ENCODE measurements at regions not wholly inside any gene's neighbourhood (a gene's known extent, or its start where the extent isn't known, plus 50 kb on each side); places are given as distances from the start of the nearest gene placed in this dataset.
"Not testable (repeated sequence)": the region's sequence is repeated elsewhere in the genome, so short reads cannot be mapped to it uniquely, and the experiment has no call there.

GRCh38 chr22:49697047-49697446, 130.6 kb downstream of the BRD1 start:
- DNase-seq (ENCODE audit: low read depth, low spot score), result no peak

DNA sequence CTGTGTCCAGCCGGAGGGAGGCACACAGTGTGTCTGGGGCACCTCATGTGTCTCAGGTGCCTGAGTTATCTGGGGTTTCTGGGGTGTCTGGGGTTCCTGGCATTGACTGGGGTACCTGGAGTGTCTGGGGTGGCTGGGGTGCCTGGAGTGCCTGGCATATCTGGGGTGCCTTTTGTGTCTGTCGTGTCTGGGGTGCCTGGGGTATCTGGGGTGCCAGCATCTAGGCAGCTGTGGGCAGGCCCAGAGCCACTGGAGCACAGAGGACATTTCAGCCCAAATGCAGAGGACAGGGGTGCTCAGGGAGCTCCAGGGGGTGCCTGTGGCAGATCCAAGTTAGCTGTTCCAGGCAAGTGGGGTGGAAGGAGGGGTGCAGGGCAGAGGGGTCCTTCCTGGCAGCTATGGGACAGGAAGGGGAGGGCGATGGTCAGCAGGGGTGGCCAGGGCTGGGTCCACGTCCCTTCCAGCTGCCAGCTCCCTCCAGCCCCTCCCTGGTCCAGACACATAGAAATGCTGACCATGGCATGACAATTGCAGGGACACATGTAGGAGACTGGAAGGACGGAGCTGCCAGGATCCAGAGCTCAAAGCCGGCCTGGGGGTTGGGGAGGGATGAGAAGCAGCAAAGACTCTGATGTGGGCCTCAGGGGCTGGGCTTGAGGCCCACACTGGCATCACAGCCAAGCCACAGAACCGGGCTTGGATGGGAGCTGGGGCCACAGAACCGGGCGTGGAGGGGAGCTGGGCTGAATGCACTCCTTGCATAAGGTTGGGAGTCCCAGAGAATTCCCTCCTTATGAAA, 133.0 kb downstream of the BRD1 start:
- DNase-seq (ENCODE audit: low read depth, low spot score), result no peak

DNA sequence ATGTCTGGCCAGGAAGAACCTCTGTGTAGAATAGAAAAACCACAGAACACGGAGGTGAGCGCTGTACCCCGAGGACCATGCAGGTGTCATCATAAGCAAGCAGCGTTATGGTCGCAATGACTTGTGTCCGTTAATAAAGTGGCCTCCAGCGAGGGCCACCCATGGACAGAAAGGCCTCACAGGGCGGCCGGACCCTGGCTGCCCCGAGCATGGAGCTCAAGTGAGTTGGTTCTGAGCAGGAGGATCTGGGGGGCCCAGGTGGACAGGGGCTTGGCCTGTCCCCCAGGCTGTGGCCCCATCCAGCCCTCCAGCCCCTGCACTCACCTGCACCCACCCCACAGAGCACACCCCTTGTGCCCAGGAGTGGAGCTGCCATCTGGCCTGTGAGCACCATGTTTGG, 133.8 kb downstream of the BRD1 start:
- no peak for DNase-seq (ENCODE audit: low read depth, low spot score)

GRCh38 chr22:49693416-49693815, 134.3 kb downstream of the BRD1 start:
- no peak for DNase-seq (ENCODE audit: low read depth, low spot score)

GRCh38 chr22:49692499-49693225, 135.0 kb downstream of the BRD1 start:
- no peak for DNase-seq (ENCODE audit: low read depth, low spot score)

- no peak for DNase-seq (ENCODE audit: low read depth, low spot score)
Observed at GRCh38 chr22:49691256-49691655, 136.4 kb downstream of the BRD1 start.

DNA sequence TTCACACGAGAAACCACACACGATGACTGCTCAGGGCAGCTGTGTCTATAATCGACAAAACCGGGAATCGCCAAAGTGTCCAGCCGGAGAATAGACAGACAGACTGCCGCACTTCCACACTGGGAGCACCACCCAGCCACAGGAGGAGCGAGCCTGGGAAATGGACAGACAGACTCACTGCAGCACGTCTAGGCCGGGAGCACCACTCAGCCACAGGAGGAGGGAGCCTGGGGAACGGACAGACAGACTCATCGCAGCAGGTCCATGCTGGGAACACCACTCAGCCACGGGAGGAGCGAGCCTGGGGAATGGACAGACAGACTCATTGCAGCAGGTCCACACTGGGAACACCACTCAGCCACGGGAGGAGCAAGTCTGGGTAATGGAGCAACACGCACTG, 137.2 kb downstream of the BRD1 start:
- DNase-seq (ENCODE audit: low read depth, low spot score), result no peak

DNA sequence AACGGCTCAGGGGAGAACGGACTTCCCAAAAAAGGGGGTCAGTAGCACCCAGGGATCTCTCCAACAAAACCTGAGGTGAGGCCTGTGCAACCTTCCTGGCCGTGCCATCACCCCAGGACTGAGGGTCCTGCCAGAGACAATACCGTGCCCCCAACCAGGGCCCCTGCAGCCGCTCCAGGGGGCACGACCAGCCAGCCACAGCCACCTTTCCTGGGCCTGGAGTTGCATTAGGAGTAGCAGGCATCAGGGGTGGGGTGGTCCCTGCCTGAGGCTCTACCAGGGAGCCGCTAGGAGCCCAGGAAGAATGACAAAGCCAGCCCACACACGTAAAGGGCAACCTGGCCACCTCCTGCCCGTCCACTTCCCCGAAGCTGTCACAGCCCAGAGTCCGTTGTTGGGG, 137.8 kb downstream of the BRD1 start:
- no peak for DNase-seq (ENCODE audit: low read depth, low spot score)

DNA sequence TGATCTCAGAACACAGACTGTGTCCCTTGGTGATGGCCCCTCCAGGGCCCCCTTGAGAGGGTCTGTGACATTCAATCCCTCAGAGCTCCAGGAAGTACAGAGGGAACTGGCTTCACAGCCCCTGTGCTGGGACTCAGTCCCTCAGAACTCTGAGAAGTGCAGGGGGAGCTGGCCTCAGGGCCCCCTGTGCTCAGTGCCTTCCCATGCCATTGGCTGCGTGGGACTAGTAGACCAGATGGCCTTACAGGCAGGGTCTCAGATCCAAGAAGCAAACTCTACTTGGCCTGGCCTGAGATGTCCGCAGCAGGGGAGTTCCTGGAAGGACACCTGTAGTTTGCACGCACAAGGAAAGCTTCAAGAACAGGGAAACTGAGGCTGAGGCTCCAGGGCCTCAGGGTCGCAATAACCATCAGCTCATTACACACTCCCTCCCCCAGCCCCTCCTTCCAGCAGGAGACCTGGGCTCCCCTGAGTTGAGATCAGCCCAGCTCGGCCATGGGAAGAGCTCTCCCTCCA, 138.4 kb downstream of the BRD1 start:
- no peak for DNase-seq (ENCODE audit: low read depth, low spot score)

GRCh38 chr22:49688516-49689254, 139.0 kb downstream of the BRD1 start:
- DNase-seq (ENCODE audit: low read depth, low spot score), result no peak

GRCh38 chr22:49687786-49688515, 139.7 kb downstream of the BRD1 start:
- no peak for DNase-seq (ENCODE audit: low read depth, low spot score)

DNA sequence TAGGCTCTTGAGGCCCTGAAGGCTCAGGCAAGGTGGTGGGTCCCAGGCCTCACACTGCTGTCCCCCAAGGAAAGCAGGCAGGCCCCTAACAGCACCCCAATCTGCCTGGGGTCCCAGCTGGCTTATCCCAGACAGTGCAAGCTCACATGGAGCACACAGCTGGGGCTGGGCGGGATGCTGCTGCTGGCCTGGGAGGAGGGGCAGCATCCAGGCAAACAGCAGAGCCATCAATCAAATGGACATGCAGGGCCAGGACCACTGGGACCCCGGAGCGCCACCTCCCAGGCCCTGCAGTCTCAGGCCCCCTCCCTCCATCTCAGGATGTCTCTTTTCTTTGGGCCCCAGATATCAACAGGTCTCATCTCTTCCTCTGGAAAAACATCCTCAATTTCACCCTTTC, 140.3 kb downstream of the BRD1 start:
- no peak for DNase-seq (ENCODE audit: low read depth, low spot score)

- no peak for DNase-seq (ENCODE audit: low read depth, low spot score)
Observed at GRCh38 chr22:49686495-49687219, 141.0 kb downstream of the BRD1 start.

DNA sequence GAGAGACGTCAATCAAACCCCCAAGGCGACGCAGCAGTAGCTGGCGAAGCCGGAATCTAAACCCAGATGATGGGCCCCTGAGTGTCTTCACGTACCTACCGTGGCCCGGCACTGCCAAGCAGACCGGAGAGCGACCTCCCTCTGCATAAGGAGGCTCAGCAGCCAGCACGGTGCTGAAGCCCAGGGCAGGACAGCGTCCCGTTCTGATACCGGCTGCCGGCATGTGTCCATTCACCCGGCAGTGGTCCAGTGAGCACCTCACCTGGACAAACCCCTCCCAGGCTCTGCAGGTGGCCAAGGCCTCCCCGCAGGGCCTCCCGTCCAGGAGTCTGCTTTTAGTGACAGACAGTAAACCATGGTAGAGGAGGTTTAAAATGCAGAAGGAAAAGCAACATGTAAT, 142.0 kb downstream of the BRD1 start:
- no peak for DNase-seq (ENCODE audit: low read depth, low spot score)

DNA sequence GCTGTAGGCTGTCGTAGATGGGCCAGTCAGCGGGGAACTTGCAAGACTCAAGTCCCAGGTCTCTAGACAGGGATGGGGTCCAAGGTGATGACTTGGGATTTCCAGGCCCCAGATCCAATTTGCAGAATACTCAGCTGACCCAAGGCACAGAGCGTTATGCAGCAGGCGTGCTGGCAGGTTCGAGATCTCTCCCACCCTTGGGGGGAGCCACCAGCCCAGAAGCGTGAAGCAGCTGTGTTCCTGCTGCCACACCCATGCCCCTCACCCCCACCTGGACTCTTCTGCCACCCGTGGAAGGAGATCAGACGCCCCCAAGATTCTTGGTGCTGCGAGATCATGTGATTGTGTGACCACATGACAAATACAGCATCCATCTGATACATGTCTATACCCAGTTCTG, 142.6 kb downstream of the BRD1 start:
- DNase-seq (ENCODE audit: low read depth, low spot score), result no peak

DNA sequence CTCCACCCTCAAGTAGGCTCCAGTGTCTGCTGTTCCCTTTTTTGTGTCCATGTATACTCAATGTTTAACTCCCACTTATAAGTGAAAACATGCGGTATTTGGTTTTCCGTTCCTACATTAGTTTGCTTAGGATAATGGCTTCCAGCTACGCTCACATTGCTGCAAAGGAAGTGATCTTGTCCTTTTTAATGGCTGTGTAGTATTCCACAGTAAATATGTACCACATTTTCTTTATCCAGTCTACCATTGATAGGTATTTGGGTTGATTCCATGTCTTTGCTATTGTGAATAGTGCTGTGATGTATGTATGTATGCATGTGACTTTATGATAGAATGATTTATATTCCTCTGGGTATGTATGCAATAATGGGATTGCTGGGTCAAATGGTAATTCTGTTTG, 144.6 kb downstream of the BRD1 start:
- DNase-seq (ENCODE audit: low read depth, low spot score), result no peak

- not testable (repeated sequence) for DNase-seq (ENCODE audit: low read depth, low spot score)
Observed at GRCh38 chr22:49680819-49681218, 146.9 kb downstream of the BRD1 start.

GRCh38 chr22:49678842-49679170, 148.9 kb downstream of the BRD1 start:
- DNase-seq (ENCODE audit: low read depth, low spot score), result no peak

- no peak for DNase-seq (ENCODE audit: low read depth, low spot score)
Observed at GRCh38 chr22:49678137-49678841, 149.4 kb downstream of the BRD1 start.

DNA sequence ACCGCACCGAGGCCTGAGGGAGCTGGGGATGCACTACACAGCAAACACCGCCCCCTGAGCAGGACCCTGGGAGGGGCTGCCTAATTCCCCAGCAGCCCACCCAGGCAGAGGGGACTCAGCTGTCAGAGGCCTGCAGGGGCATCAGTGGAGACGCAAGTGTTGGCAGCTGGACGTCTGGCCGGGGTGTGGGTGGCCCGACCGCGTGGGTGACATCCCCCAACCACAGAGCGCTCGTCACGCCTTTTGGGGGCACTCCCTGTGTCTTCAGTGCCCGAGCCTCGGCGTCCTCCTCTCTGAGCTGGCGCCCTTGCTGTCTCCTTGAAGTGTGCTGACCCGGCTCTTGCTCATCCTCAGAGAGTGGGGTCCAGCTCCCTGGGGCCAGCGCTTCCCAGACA, 150.2 kb downstream of the BRD1 start:
- DNase-seq (ENCODE audit: low read depth, low spot score), result no peak
